IPS-18c (cell line): ENCODE measurements at regions not wholly inside any gene's neighbourhood (a gene's known extent, or its start where the extent isn't known, plus 50 kb on each side); places are given as distances from the start of the nearest gene placed in this dataset.

Experiments
- H3K4me3 ChIP-seq: 2 replicates; pipeline ENCODE4 v1.7.0; 2013; ENCODE audit warnings: low read depth, mild to moderate bottlenecking, low read length, moderate library complexity; ENCODE audit not compliant: insufficient read depth
- H3K9me3 ChIP-seq: one replicate; pipeline ENCODE4 v1.6.1; 2013; ENCODE audit warnings: mild to moderate bottlenecking, low read length, moderate library complexity; ENCODE audit not compliant: control insufficient read depth, insufficient read depth

DNA sequence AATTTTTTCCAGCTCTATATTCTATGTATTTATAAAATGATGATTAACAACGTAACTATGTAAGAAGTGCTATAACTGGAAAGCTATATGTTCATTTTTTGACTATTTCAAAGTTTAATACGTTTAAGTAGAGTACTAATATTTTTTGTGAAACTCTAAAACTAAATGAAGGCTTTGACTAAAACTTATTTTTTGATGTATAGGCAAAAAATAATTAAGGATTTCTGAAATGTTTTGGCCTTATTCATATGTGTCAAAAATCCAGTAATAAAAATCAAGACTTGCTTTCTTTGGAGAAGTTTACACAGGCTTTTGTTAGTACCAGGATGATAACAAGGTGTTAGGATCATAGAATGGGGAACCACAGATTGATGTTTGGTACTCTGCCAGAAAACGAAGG lies 58.2 kb upstream of the ZEB2 start:
- Histone ChIP-seq H3K4me3 (no peak overlapping the region), H3K9me3 (no peaks in the 10 kb centered on the region)

DNA sequence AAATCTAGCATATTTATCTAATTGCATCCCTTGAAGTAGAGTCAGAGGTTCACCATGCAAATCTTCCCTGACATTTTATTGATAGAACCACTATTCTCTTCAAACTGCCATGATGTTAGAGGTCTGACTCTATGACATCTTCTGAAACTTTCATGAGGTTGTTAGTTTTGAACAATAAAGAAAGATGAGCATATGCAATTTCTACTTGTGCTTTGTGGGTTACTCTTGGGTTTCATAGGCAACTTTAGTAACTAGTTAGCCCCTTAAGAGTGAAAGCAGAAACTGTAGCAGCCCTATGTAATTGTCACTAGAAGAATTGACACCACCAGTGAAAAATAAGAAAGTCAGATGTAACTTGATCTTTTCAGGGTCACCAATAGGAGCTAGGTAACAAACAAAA lies 53.1 kb upstream of the ZEB2 start:
- no peaks in the 10 kb centered on the region for H3K9me3 ChIP-seq
- no peak overlapping the region for H3K4me3 ChIP-seq

DNA sequence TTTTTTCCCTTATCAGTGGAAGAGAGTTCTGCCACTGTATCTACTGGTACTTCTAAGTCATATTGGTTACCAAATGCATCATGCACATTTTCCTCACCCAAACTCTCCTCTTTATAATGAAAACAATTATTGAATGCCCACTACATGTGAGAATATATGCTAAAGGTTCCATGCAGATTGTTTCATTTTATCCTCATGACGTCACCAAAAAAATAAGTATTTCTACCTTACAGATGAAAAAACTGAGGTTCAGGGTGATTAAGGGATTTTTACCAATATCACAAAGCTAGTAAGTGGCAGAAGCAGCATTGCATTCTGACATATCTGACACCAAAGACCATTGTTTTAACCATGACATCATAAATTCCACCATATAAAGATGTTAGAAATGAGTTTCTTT lies 51.9 kb upstream of the ZEB2 start:
- H3K4me3 ChIP-seq: no peak overlapping the region

DNA sequence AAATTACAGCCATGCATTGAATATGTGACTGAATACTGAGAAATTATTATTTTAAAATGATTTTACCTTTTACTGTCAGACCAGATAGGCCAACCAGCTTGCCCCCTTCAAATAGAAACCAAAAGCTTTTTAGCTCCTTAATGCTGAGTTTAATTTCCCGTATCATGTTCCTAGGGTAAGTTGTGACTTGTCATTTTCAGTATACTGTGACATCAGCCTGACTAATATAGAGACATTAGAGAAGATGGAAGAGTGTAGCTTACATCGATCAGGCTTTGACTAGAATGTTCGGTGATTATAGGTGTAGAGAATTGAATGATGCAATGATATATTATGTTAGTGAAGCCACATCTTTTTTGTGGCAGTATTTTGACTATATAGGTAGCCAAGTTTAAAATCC lies 50.6 kb upstream of the ZEB2 start:
- Histone ChIP-seq H3K4me3 (no peak overlapping the region), H3K9me3 (no peaks in the 10 kb centered on the region)

More for the DNA sequence above, 51.9 kb upstream of the ZEB2 start:
- no peaks in the 10 kb centered on the region for H3K9me3 ChIP-seq
